Thyroid gland (tissue), 4 donors: ENCODE measurements at regions not wholly inside any gene's neighbourhood (a gene's known extent, or its start where the extent isn't known, plus 50 kb on each side); places are given as distances from the start of the nearest gene placed in this dataset.

Experiments
- POLR2A ChIP-seq, 2 donors: fragments of 450-650 bp; IDR thresholded peaks; one replicate each; pipeline ENCODE4 v1.6.1; 2017; ENCODE audit warnings: antibody characterized with exemption in 2 of 2, mild to moderate bottlenecking in 2 of 2, moderate library complexity in 1 of 2
- TF ChIP-seq, protein P1 (sequence below), 6 experiments: fragments of 200-600 bp in 3 of 6; fragments of 450-650 bp in 3 of 6; sonication (generic) in 3 of 6; IDR thresholded peaks; one replicate each; pipeline ENCODE4 v1.5.1; 2016 to 2019; ENCODE audit warnings: antibody characterized with exemption in 6 of 6, mild to moderate bottlenecking in 2 of 6, inconsistent platforms in 1 of 6, moderate library complexity in 1 of 6

DNA sequence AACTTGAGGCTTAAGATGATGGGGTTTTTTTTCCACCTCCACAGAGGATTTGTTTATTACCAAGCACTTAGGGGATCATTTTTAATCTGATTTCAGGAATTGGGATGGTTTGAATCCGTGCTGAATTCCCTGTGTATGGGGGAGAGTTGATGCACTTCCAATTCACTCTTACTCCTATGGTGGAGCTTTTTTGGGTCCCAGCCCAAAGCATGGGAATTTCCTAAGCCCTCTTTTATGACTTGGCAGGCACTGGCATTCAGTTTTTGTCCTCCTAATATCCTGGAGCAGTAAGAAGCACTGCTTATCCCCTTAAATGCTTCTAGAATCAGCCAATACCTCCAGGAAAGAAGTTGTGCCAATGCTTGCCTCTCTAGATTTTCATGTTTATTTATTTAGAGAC, 78.7 kb downstream of the HYCC1 start:
- TF ChIP-seq, protein P1, sequence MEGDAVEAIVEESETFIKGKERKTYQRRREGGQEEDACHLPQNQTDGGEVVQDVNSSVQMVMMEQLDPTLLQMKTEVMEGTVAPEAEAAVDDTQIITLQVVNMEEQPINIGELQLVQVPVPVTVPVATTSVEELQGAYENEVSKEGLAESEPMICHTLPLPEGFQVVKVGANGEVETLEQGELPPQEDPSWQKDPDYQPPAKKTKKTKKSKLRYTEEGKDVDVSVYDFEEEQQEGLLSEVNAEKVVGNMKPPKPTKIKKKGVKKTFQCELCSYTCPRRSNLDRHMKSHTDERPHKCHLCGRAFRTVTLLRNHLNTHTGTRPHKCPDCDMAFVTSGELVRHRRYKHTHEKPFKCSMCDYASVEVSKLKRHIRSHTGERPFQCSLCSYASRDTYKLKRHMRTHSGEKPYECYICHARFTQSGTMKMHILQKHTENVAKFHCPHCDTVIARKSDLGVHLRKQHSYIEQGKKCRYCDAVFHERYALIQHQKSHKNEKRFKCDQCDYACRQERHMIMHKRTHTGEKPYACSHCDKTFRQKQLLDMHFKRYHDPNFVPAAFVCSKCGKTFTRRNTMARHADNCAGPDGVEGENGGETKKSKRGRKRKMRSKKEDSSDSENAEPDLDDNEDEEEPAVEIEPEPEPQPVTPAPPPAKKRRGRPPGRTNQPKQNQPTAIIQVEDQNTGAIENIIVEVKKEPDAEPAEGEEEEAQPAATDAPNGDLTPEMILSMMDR (IDR thresholded peaks at IDR 0.05) = no peak
- no peak for TF ChIP-seq POLR2A (IDR thresholded peaks at IDR 0.05)
